PC-9 (cell line): ENCODE measurements at regions not wholly inside any gene's neighbourhood (a gene's known extent, or its start where the extent isn't known, plus 50 kb on each side); places are given as distances from the start of the nearest gene placed in this dataset.

Experiments
- CTCF ChIP-seq: fragments of 200-600 bp; sonication (generic); conservative IDR thresholded peaks from 2 replicates; pipeline ENCODE4 v1.6.1; 2017; ENCODE audit warnings: mixed run types, antibody characterized with exemption, mild to moderate bottlenecking, moderate library complexity
- EZH2 ChIP-seq: fragments of 200-600 bp; sonication (generic); IDR thresholded peaks from 2 replicates; pipeline ENCODE4 v1.8.0; 2017; ENCODE audit warnings: antibody characterized with exemption, low read depth

- TF ChIP-seq CTCF (no peak), EZH2 (no peak)
Measured at GRCh38 chr11:76269661-76270261, 63.5 kb upstream of the WNT11 start.
